ENCODE measurements at regions not wholly inside any gene's neighbourhood (a gene's known extent, or its start where the extent isn't known, plus 50 kb on each side); places are given as distances from the start of the nearest gene placed in this dataset.

GRCh38 chr6:166841216-166841615, 115.1 kb downstream of the RNASET2 start:
- DNase-seq: no peak

- DNase-seq: no peak
Observed at GRCh38 chr6:166839569-166839968, 116.8 kb downstream of the RNASET2 start.

GRCh38 chr6:166838987-166839386, 117.4 kb downstream of the RNASET2 start:
- DNase-seq: no peak

- DNase-seq: no peak
Observed at GRCh38 chr6:166836785-166837718, 119.3 kb downstream of the RNASET2 start.

- DNase-seq: no peak
Observed at GRCh38 chr6:166834049-166834448, 122.3 kb downstream of the RNASET2 start.

GRCh38 chr6:166830891-166831363, 125.4 kb downstream of the RNASET2 start:
- no peak for DNase-seq

GRCh38 chr6:166830185-166830890, 126.0 kb downstream of the RNASET2 start:
- no peak for DNase-seq

- DNase-seq: no peak
Observed at GRCh38 chr6:166826264-166826663, 130.1 kb downstream of the RNASET2 start.

- no peak for DNase-seq
Observed at GRCh38 chr6:166825553-166826145, 130.7 kb downstream of the RNASET2 start.

GRCh38 chr6:166824880-166825250, 131.5 kb downstream of the RNASET2 start:
- DNase-seq: no peak

- DNase-seq: no peak
Observed at GRCh38 chr6:166824146-166824879, 132.0 kb downstream of the RNASET2 start.

- no peak for DNase-seq
Observed at GRCh38 chr6:166822609-166823008, 133.7 kb downstream of the RNASET2 start.

- DNase-seq: no peak
Observed at GRCh38 chr6:166820483-166820882, 135.9 kb downstream of the RNASET2 start.

GRCh38 chr6:166820070-166820469, 136.3 kb downstream of the RNASET2 start:
- DNase-seq: no peak

- DNase-seq: no peak
Observed at GRCh38 chr6:166815629-166816028, 140.7 kb downstream of the RNASET2 start.

- no peak for DNase-seq
Observed at GRCh38 chr6:166814390-166814789, 142.0 kb downstream of the RNASET2 start.

GRCh38 chr6:166813461-166813860, 142.9 kb downstream of the RNASET2 start:
- DNase-seq: no peak

- no peak for DNase-seq
Observed at GRCh38 chr6:166810864-166811263, 145.5 kb downstream of the RNASET2 start.

GRCh38 chr6:166809721-166810120, 146.6 kb downstream of the RNASET2 start:
- no peak for DNase-seq

GRCh38 chr6:166806962-166807757, 149.2 kb downstream of the RNASET2 start:
- no peak for DNase-seq

GRCh38 chr6:166806217-166806838, 150.0 kb downstream of the RNASET2 start:
- DNase-seq: no peak

- DNase-seq: no peak
Observed at GRCh38 chr6:166803471-166803870, 152.9 kb downstream of the RNASET2 start.
